Mucosa of descending colon (tissue), 3 donors: ENCODE measurements at regions not wholly inside any gene's neighbourhood (a gene's known extent, or its start where the extent isn't known, plus 50 kb on each side); places are given as distances from the start of the nearest gene placed in this dataset.
"Not testable (repeated sequence)": the region's sequence is repeated elsewhere in the genome, so short reads cannot be mapped to it uniquely, and the experiment has no call there.

Source experiments
- ATAC-seq: fragments of 200-7000 bp; cut with Tn5 transposase; one replicate; pipeline ENCODE4 v1.9.1; 2020; ENCODE audit warnings: mild to moderate bottlenecking, moderate library complexity
- DNase-seq, 3 donors: peaks; one replicate each; pipeline ENCODE4 v3.0.0-alpha.2; 2020
- H3K36me3 ChIP-seq: fragments of 200-600 bp; one replicate; pipeline ENCODE4 v1.8.0; 2021; ENCODE audit warnings: low read depth, mild to moderate bottlenecking
- H3K4me1 ChIP-seq: fragments of 200-600 bp; one replicate; pipeline ENCODE4 v1.8.0; 2021; ENCODE audit warnings: low read depth, mild to moderate bottlenecking
- H3K4me3 ChIP-seq: fragments of 200-600 bp; one replicate; pipeline ENCODE4 v1.8.0; 2021; ENCODE audit warnings: mild to moderate bottlenecking
- H3K9me3 ChIP-seq: fragments of 200-600 bp; one replicate; pipeline ENCODE4 v1.8.0; 2021; ENCODE audit warnings: mild to moderate bottlenecking
- CTCF ChIP-seq: fragments of 200-600 bp; IDR thresholded peaks from one replicate; pipeline ENCODE4 v1.8.0; 2022; ENCODE audit warnings: antibody characterized with exemption, mild to moderate bottlenecking
- intact Hi-C, 2 donors: fragments of 100-400 bp; cut with DNase I in 1 of 2; cut with micrococcal nuclease in 1 of 2; formaldehyde crosslinking; loops; one replicate each; pipeline versions ENCODE4 v1.11.0 to v1.11.1; 2022; cut with DNase I, micrococcal nuclease
- donor health status: DM: no; HTN: no; CAD: no; lungs with moderate emphysema.
- donor health status: DM: no; HTN: no; CAD: no.
- donor health status: DM: no; HTN: yes; CAD: no.

- Histone ChIP-seq H3K4me3 (no peak overlapping the region), H3K36me3 (no peaks in the 10 kb centered on the region), H3K4me1 (no peaks in the 10 kb centered on the region), H3K9me3 (no peaks in the 10 kb centered on the region)
- ATAC-seq (no peak), DNase-seq (no peak)
- intact Hi-C loops, result no loop called here
- no peak for TF ChIP-seq CTCF
Observed at GRCh38 chr3:34676436-34676835, 878.0 kb downstream of the PDCD6IP start.

- ATAC-seq (no peak), DNase-seq (no peak)
- no peak for TF ChIP-seq CTCF
- intact Hi-C loops, result no loop called here
- Histone ChIP-seq H3K9me3 (no peaks in the 10 kb centered on the region), H3K4me3 (no peak overlapping the region), H3K36me3 (no peaks in the 10 kb centered on the region), H3K4me1 (no peaks in the 10 kb centered on the region)
Observed at GRCh38 chr3:34678575-34678974, 880.1 kb downstream of the PDCD6IP start.

- ATAC-seq, DNase-seq, intact Hi-C loops, H3K4me3 ChIP-seq, H3K9me3 ChIP-seq, H3K4me1 ChIP-seq, H3K36me3 ChIP-seq: not testable (repeated sequence)
Observed at GRCh38 chr3:34679055-34679454, 880.6 kb downstream of the PDCD6IP start.

GRCh38 chr3:34683851-34684250 lies 885.4 kb downstream of the PDCD6IP start:
- Histone ChIP-seq H3K4me3 (no peak overlapping the region), H3K4me1 (no peaks in the 10 kb centered on the region), H3K36me3 (no peaks in the 10 kb centered on the region), H3K9me3 (no peaks in the 10 kb centered on the region)
- intact Hi-C loops, result loop anchor here in 1 of 2 donors (5.0 to 10.0 kb wide), 2 partner anchors 577 to 799 kb away; no protein-coding TSS in a partner anchor
- DNase-seq (peak in 2 of 3 donors; percentile 79 to 89), ATAC-seq (peak; percentile 60)
- TF ChIP-seq CTCF, result no peak

- no peak for TF ChIP-seq CTCF
- DNase-seq (no peak), ATAC-seq (no peak)
- Histone ChIP-seq H3K36me3 (no peaks in the 10 kb centered on the region), H3K4me3 (no peak overlapping the region), H3K9me3 (no peaks in the 10 kb centered on the region), H3K4me1 (no peaks in the 10 kb centered on the region)
- intact Hi-C loops, result loop anchor here in 1 of 2 donors (10.0 kb wide), 1 partner anchor 802 kb away; no protein-coding TSS in a partner anchor
Observed at GRCh38 chr3:34686541-34686940, 888.1 kb downstream of the PDCD6IP start.

- H3K36me3 ChIP-seq, result no peaks in the 10 kb centered on the region
- TF ChIP-seq CTCF, result no peak
- no peak overlapping the region for H3K4me3 ChIP-seq
- no peaks in the 10 kb centered on the region for H3K4me1 ChIP-seq
- DNase-seq (no peak), ATAC-seq (no peak)
- intact Hi-C loops, result loop anchor here in 1 of 2 donors (10.0 kb wide), 1 partner anchor 803 kb away; no protein-coding TSS in a partner anchor
- H3K9me3 ChIP-seq, result no peaks in the 10 kb centered on the region
Observed at GRCh38 chr3:34687671-34688070, 889.2 kb downstream of the PDCD6IP start.
